NCI-H1694 (cell line): ENCODE measurements at regions not wholly inside any gene's neighbourhood (a gene's known extent, or its start where the extent isn't known, plus 50 kb on each side); places are given as distances from the start of the nearest gene placed in this dataset.

Experiments
- DNase-seq: peaks from one replicate; lab custom pipeline; 2025; lab: John Stamatoyannopoulos, UW

- DNase-seq = no peak
Observed at GRCh38 chr3:46090161-46090591, 62.9 kb upstream of the XCR1 start.

GRCh38 chr3:46089237-46090011 lies 62.1 kb upstream of the XCR1 start:
- no peak for DNase-seq

DNA sequence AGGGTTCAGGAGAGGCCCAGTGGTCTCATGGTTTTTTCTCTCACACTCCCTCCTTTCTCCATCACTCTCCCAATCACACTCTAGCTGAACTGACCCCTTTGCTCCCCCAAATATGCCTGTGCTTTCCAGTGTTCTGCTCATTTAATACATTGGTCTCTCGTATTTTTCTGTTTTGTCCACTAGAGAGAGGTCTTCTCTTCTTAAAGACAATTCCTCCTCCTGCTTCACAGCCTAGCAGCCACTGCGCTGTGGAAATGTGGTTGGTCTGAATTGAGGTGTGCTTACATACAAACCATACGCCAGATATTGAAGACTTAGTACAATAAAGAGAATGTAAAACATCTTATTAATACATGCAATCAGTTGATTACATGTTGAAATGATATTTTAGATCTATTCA lies 60.6 kb upstream of the XCR1 start:
- no peak for DNase-seq

DNA sequence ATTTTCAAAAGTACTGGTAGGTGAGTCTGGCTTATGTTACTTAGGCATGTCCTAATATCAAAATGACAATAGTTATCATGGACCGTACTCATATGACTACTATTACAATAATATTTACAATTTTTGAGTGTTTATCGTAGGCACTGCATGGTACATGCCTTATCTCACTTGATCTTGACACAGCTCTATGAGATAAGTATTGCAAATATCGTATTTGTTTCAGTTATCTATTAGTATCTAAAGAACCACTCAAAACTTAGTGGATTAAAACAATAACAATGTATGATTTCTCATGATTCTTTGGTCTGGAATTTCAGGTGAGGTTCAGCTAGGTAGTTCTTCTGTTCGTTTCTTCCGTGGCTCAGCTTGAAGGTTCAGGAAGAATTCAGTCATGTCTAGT lies 59.7 kb upstream of the XCR1 start:
- no peak for DNase-seq

DNA sequence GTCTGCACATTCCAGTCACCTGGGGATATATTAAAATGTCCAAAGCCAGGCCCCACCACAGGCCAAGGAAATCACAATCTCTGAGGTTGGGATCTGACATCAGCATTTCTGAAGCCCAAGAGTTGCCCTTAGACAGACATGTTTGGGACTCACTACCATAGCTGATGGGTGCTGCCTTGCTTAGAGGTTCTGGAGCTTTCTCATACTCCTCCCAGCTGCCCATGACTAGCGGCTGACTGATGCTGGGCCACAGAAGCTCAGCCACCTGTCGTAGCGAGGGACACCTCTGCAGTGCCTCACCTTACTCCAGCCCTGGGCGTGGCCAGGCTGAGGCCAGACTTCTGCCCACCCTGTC lies 58.8 kb upstream of the XCR1 start:
- DNase-seq = no peak

DNA sequence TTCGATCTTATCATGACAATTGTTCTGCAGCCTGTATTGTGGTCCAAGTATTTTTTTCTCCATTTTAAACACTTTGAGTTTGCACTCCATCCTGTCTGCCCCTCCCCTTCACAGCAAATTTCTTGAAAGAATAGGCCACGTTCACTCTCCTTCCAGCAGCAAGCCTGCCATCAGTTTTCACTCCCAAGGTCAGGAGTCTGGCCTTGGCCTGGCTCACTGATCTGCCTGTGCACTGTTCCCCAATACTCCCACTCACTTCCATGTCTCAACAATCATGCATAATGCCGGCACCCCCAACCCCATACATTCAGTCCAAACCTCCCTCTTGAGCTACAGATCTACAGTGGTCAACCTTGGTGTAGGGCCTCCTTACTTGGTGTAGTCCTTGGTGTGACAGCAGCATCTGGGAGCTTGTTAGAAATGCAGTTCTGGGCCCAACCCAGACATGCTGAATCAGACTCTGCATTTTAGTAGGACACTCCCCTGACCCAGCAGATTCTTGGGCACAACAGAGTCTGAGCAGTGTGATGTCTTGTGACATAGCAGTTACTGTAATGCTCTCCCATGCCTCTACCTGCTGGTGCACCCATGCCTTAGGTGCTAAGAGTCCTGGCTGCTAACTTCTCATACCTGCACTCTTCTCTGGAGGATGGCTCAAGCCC lies 58.3 kb upstream of the XCR1 start:
- DNase-seq = no peak

GRCh38 chr3:46083956-46084355 lies 56.7 kb upstream of the XCR1 start:
- no peak for DNase-seq

DNA sequence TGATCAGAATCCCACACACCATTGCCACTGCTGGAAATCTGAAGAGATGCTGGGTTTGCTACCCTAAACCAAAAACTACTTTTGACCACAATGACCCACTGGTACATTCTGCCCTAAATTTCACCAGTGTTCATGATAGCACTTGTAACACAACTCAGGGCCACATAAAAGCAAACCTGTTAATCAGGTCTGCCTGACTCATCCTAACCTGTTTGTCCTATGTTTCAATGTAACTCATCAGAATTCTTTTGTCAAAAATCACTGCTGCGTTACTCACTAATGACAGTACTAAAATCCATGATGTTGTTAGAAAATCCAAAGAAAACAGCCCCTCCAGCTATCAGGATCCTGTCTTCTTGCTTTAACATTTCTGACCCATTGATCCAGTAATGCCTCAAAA lies 55.6 kb upstream of the XCR1 start:
- no peak for DNase-seq

- no peak for DNase-seq
Observed at GRCh38 chr3:46082021-46082420, 54.7 kb upstream of the XCR1 start.

- DNase-seq = no peak
Observed at GRCh38 chr3:46080969-46081345, 53.7 kb upstream of the XCR1 start.

DNA sequence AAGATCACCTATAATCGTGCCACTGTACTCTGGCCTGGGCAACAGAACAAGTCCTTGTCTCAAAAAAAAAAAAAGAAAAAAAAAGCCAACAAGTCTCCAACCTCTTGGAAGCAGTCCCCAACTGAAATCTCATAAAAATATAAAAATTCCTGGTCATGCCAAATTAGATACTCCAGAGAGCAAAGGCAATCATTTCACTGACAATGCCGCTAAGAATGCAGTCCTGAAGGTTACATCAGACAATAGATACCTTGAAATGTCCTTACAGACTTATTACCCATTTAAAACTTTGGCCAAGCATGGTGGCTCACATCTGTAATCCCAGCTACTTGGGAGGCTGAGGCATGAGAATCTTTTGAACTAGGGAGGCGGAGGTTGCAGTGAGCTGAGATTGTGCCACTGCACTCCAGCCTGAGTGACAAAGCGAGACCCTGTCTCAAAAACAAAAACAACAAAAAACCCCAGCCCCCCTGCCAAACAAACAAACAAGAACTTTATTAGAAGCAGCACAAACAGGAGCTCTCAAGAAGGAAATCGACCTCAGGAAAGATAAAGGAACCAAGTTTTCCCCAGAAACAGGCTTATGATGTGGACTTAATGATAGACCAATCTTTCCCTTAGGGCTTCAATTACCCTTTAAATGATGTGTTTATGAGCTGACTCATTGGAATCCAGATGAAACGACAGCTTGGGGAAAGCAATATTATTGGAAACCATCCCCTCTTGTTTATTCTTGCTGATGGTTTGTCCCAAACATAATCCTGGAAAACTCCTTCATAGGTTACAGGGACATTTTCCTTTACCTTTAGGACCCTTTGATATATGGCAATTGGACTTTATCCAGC lies 53.1 kb upstream of the XCR1 start:
- no peak for DNase-seq

GRCh38 chr3:46078712-46079400 lies 51.6 kb upstream of the XCR1 start:
- DNase-seq = peak; percentile 70
